MM.1S (cell line): ENCODE measurements at regions not wholly inside any gene's neighbourhood (a gene's known extent, or its start where the extent isn't known, plus 50 kb on each side); places are given as distances from the start of the nearest gene placed in this dataset.
"Not testable (repeated sequence)": the region's sequence is repeated elsewhere in the genome, so short reads cannot be mapped to it uniquely, and the experiment has no call there.

ENCODE experiments used
- DNase-seq: peaks from one replicate; pipeline ENCODE4 v3.0.0-alpha.2; 2015
- H2AFZ ChIP-seq: fragments of 300-600 bp; sonication (generic); 2 replicates; pipeline ENCODE4 v1.6.0; 2016; ENCODE audit warnings: antibody characterized with exemption, low read length
- H3F3A ChIP-seq: fragments of 300-600 bp; sonication (generic); 2 replicates; pipeline ENCODE4 v1.6.1; 2016; ENCODE audit warnings: mild to moderate bottlenecking, antibody characterized with exemption, low read length, moderate library complexity, mixed read lengths; ENCODE audit not compliant: insufficient read depth
- H3K27ac ChIP-seq: fragments of 300-600 bp; sonication (generic); 2 replicates; pipeline ENCODE4 v1.5.1; 2016; ENCODE audit warnings: mild to moderate bottlenecking, low read length
- H3K27me3 ChIP-seq: fragments of 300-600 bp; sonication (generic); replicated peaks from 2 replicates; pipeline ENCODE4 v1.6.0; 2016; ENCODE audit warnings: low read length; ENCODE audit not compliant: insufficient read depth
- H3K36me3 ChIP-seq: fragments of 300-600 bp; sonication (generic); replicated peaks from 2 replicates; pipeline ENCODE4 v1.6.1; 2016; ENCODE audit warnings: mild to moderate bottlenecking, low read length, mixed read lengths; ENCODE audit not compliant: insufficient read depth
- H3K4me1 ChIP-seq: fragments of 300-600 bp; sonication (generic); 2 replicates; pipeline ENCODE4 v1.6.1; 2016; ENCODE audit warnings: low read length, mixed read lengths
- H3K4me2 ChIP-seq: fragments of 300-600 bp; sonication (generic); 2 replicates; pipeline ENCODE4 v1.6.0; 2016; ENCODE audit warnings: low read depth, low read length
- H3K4me3 ChIP-seq: fragments of 300-600 bp; sonication (generic); 2 replicates; pipeline ENCODE4 v1.5.1; 2016; ENCODE audit warnings: low read length, mixed read lengths
- H3K79me2 ChIP-seq: fragments of 300-600 bp; sonication (generic); 2 replicates; pipeline ENCODE4 v1.6.1; 2016; ENCODE audit warnings: mixed run types, low read length, mixed read lengths
- H3K9ac ChIP-seq: fragments of 300-600 bp; sonication (generic); 2 replicates; pipeline ENCODE4 v1.6.1; 2016; ENCODE audit warnings: low read length, mixed read lengths
- H3K9me2 ChIP-seq: fragments of 300-600 bp; sonication (generic); replicated peaks from 2 replicates; pipeline ENCODE4 v1.6.1; 2016; ENCODE audit warnings: mild to moderate bottlenecking, low read length, mixed read lengths; ENCODE audit not compliant: insufficient read depth
- H3K9me3 ChIP-seq: fragments of 300-600 bp; sonication (generic); replicated peaks from 2 replicates; pipeline ENCODE4 v1.6.1; 2016; ENCODE audit warnings: mild to moderate bottlenecking, low read length, mixed read lengths; ENCODE audit not compliant: insufficient read depth
- H4K20me1 ChIP-seq: fragments of 300-600 bp; sonication (generic); 2 replicates; pipeline ENCODE4 v1.6.1; 2016; ENCODE audit warnings: mild to moderate bottlenecking, low read length, moderate library complexity, mixed read lengths; ENCODE audit not compliant: insufficient read depth
- EZH2 ChIP-seq: fragments of 300-600 bp; sonication (generic); optimal IDR thresholded peaks from 2 replicates; pipeline ENCODE3; 2017; ENCODE audit warnings: low read depth, mild to moderate bottlenecking, antibody characterized with exemption, low read length, mixed read lengths
- EZH2phosphoT487 ChIP-seq: fragments of 300-600 bp; sonication (generic); IDR thresholded peaks from 2 replicates; pipeline ENCODE4 v1.6.1; 2018; ENCODE audit warnings: antibody characterized with exemption, low read length
- TF ChIP-seq, protein P1 (sequence below): fragments of 300-600 bp; sonication (generic); IDR thresholded peaks from 2 replicates; pipeline ENCODE4 v1.5.1; 2016; ENCODE audit warnings: antibody characterized with exemption, low read length, mixed read lengths

DNA sequence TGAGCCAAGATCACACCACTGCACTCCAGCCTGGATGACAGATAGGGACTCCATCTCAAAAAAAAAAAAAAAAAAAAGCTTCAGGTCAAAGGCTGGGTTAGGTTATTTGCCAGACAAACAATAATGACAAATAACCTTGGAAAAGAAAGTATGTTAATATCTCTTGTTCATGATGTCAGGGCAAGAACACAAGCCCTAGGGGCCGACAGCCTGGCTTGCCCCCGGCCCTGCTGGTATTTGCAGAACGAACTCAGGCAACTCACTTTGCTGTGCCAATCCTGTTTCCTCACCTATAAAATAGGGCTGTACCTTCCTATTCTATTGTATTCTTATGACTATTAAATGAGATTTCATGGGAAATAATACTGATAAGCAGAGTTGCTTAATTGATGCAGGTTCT is 75.4 kb upstream of the CDC42EP3 start:
- Histone ChIP-seq H3K4me3 (no peak overlapping the region), H3K27ac (no peak overlapping the region), H4K20me1 (no peaks in the 10 kb centered on the region), H3K9me2 (no peaks in the 10 kb centered on the region), H3K27me3 (no peaks in the 10 kb centered on the region), H3K79me2 (no peaks in the 10 kb centered on the region), H3K9me3 (no peaks in the 10 kb centered on the region), H3K36me3 (no peaks in the 10 kb centered on the region), H3F3A (no peaks in the 10 kb centered on the region), H2AFZ (no peak overlapping the region), H3K4me2 (no peak overlapping the region), H3K9ac (no peak overlapping the region), H3K4me1 (no peaks in the 10 kb centered on the region)
- TF ChIP-seq EZH2 (no peak), EZH2phosphoT487 (no peak)
- TF ChIP-seq, protein P1, sequence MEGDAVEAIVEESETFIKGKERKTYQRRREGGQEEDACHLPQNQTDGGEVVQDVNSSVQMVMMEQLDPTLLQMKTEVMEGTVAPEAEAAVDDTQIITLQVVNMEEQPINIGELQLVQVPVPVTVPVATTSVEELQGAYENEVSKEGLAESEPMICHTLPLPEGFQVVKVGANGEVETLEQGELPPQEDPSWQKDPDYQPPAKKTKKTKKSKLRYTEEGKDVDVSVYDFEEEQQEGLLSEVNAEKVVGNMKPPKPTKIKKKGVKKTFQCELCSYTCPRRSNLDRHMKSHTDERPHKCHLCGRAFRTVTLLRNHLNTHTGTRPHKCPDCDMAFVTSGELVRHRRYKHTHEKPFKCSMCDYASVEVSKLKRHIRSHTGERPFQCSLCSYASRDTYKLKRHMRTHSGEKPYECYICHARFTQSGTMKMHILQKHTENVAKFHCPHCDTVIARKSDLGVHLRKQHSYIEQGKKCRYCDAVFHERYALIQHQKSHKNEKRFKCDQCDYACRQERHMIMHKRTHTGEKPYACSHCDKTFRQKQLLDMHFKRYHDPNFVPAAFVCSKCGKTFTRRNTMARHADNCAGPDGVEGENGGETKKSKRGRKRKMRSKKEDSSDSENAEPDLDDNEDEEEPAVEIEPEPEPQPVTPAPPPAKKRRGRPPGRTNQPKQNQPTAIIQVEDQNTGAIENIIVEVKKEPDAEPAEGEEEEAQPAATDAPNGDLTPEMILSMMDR, result no peak
- DNase-seq, result no peak

DNA sequence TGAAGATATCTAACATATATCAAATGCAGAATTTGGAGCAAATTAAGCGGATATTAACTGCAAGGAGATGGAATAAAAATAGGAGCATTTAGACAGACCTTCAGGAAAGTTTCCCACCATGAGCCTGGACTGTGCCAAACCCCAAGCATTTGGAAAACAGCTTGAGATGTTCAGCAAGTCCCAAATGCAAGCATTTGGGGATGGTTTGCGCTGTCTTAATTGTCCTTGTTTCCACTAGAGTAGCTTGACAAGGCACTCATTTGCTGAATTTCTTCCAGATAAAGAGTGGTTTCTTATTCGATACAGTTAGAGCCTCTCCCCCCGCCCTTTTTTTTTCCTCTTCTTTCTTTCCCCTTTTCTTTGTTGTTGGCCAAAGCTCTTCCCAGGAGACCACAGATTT is 77.1 kb upstream of the CDC42EP3 start:
- H3K27ac ChIP-seq, result no peak overlapping the region
- H3K4me2 ChIP-seq, result no peak overlapping the region
- TF ChIP-seq EZH2phosphoT487, result no peak
- TF ChIP-seq, protein P1, result no peak
- no peak for TF ChIP-seq EZH2
- no peaks in the 10 kb centered on the region for H3F3A ChIP-seq
- no peaks in the 10 kb centered on the region for H4K20me1 ChIP-seq
- H3K9ac ChIP-seq, result no peak overlapping the region
- H2AFZ ChIP-seq, result no peak overlapping the region
- H3K4me1 ChIP-seq, result no peaks in the 10 kb centered on the region
- no peak overlapping the region for H3K4me3 ChIP-seq
- H3K9me3 ChIP-seq, result no peaks in the 10 kb centered on the region
- no peaks in the 10 kb centered on the region for H3K79me2 ChIP-seq
- H3K27me3 ChIP-seq, result no peaks in the 10 kb centered on the region
- no peak for DNase-seq
- no peaks in the 10 kb centered on the region for H3K9me2 ChIP-seq
- no peaks in the 10 kb centered on the region for H3K36me3 ChIP-seq

DNA sequence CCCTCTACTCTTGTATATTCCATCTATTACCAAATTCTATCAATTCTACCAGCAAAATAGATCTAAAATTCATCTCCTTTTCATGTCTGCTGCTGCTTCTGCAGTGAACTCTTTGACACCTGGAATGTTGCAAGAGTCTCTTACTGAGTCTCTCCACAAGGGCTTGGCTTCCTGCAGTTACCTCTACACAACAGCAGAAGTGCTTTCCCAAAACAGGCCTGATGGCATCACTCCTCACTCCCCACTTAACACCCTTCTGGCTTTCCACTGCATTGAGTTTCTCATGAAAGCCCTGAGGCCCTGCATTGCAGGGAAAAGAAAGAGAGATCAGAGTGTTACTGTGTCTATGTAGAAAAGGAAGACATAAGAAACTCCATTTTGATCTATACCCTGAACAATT is 78.8 kb upstream of the CDC42EP3 start:
- H3K4me1 ChIP-seq, H3K79me2 ChIP-seq, H3K9me3 ChIP-seq, H3F3A ChIP-seq, H3K4me2 ChIP-seq, DNase-seq, H3K9ac ChIP-seq, H3K4me3 ChIP-seq, H3K27ac ChIP-seq, H3K36me3 ChIP-seq, H3K27me3 ChIP-seq, H4K20me1 ChIP-seq, H3K9me2 ChIP-seq, H2AFZ ChIP-seq: not testable (repeated sequence)

DNA sequence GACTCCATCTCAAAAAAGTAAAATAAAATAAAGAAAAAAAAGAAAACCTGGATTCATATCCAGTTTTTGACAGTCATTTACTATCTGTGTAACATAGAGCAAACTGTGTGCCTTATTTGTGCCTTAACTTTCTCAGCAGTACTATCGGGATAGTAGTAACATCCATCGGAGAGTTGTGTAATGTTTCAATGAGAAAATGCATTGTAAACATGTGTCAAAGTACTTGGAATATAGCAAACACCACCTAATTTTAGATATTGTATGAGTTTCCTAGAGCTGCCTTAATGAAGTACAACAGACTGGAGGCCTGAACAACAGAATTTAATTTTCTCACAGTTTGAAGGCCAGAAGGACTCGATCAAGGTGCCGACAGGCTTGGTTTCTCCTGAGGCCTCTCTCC is 81.3 kb upstream of the CDC42EP3 start:
- no peak for TF ChIP-seq EZH2phosphoT487
- no peak for TF ChIP-seq EZH2
- TF ChIP-seq, protein P1, result no peak
- Histone ChIP-seq H3K9ac (no peak overlapping the region), H3K36me3 (no peaks in the 10 kb centered on the region), H3K4me3 (no peak overlapping the region), H3K9me2 (no peaks in the 10 kb centered on the region), H3K4me2 (no peak overlapping the region), H2AFZ (no peak overlapping the region), H3K27ac (no peak overlapping the region), H3K79me2 (no peaks in the 10 kb centered on the region), H3F3A (no peaks in the 10 kb centered on the region), H4K20me1 (no peaks in the 10 kb centered on the region), H3K9me3 (no peaks in the 10 kb centered on the region), H3K27me3 (no peaks in the 10 kb centered on the region), H3K4me1 (no peaks in the 10 kb centered on the region)
- no peak for DNase-seq
